Left lung (tissue), 4 donors: ENCODE measurements at regions not wholly inside any gene's neighbourhood (a gene's known extent, or its start where the extent isn't known, plus 50 kb on each side); places are given as distances from the start of the nearest gene placed in this dataset.

ENCODE experiments used
- ATAC-seq: fragments of 200-7000 bp; cut with Tn5 transposase; one replicate; pipeline ENCODE4 v1.9.1; 2020; ENCODE audit warnings: moderate library complexity
- DNase-seq, 4 donors: peaks; one replicate each; pipeline ENCODE4 v3.0.0-alpha.2; 2013 to 2020
- H3K27ac ChIP-seq, 2 donors: fragments of 200-600 bp; sonication (generic) in 1 of 2; one replicate each; pipeline versions ENCODE4 v1.5.0 to v1.8.0; 2020 to 2021
- H3K27me3 ChIP-seq, 2 donors: fragments of 200-600 bp; sonication (generic) in 1 of 2; one replicate each; pipeline versions ENCODE4 v1.5.0 to v1.8.0; 2020 to 2021
- H3K36me3 ChIP-seq, 2 donors: fragments of 200-600 bp; sonication (generic) in 1 of 2; one replicate each; pipeline versions ENCODE4 v1.5.0 to v1.8.0; 2020 to 2021
- H3K4me1 ChIP-seq, 2 donors: fragments of 200-600 bp; one replicate each; pipeline ENCODE4 v1.8.0; 2021
- H3K4me3 ChIP-seq, 2 donors: fragments of 200-600 bp; sonication (generic) in 1 of 2; one replicate each; pipeline versions ENCODE4 v1.5.0 to v1.8.0; 2020 to 2021; ENCODE audit warnings: mild to moderate bottlenecking in 1 of 2
- H3K9me3 ChIP-seq, 2 donors: fragments of 200-600 bp; sonication (generic) in 1 of 2; one replicate each; pipeline versions ENCODE4 v1.5.0 to v1.8.0; 2020 to 2021
- intact Hi-C, 2 donors: fragments of 100-400 bp; cut with DNase I; formaldehyde crosslinking; loops; one replicate each; pipeline versions ENCODE4 v1.11.2 to v1.14.2; 2022
- TF ChIP-seq, protein P1 (sequence below), 2 donors: fragments of 200-600 bp; sonication (generic) in 1 of 2; IDR thresholded peaks; one replicate each; pipeline versions ENCODE4 v1.5.0 to v1.8.0; 2021; ENCODE audit warnings: antibody characterized with exemption in 2 of 2
- donor health status: DM: no; HTN: yes; CAD: no.
- donor health status: DM: no; HTN: no; CAD: no.

DNA sequence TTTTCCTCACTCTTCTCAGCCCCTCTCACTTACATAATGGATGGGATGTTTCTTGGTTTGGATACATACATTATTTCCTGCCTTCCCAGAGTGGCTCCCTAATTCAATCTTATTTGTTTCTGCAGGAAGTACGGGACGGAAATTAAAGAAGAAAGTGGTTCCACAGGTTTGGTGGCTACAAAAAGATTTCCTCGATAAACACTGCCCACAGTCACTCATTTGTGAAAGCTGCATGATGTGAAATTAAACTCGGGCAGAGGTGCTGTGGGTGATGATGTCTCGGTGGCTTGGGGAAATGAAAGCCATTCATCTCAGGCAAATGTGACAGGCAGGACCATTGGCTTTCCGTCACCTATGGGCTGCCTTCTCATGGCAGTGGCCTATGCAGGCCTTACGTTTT is 119.5 kb upstream of the KCNG1 start:
- Histone ChIP-seq H3K9me3 (peaks cover 0 to 3% of the 10 kb centered on the region in 2 donors), H3K36me3 (no peaks in the 10 kb centered on the region), H3K4me3 (no peak overlapping the region), H3K27ac (no peak overlapping the region), H3K4me1 (no peaks in the 10 kb centered on the region), H3K27me3 (peaks cover 0 to 13% of the 10 kb centered on the region in 2 donors)
- no peak for DNase-seq
- TF ChIP-seq, protein P1, sequence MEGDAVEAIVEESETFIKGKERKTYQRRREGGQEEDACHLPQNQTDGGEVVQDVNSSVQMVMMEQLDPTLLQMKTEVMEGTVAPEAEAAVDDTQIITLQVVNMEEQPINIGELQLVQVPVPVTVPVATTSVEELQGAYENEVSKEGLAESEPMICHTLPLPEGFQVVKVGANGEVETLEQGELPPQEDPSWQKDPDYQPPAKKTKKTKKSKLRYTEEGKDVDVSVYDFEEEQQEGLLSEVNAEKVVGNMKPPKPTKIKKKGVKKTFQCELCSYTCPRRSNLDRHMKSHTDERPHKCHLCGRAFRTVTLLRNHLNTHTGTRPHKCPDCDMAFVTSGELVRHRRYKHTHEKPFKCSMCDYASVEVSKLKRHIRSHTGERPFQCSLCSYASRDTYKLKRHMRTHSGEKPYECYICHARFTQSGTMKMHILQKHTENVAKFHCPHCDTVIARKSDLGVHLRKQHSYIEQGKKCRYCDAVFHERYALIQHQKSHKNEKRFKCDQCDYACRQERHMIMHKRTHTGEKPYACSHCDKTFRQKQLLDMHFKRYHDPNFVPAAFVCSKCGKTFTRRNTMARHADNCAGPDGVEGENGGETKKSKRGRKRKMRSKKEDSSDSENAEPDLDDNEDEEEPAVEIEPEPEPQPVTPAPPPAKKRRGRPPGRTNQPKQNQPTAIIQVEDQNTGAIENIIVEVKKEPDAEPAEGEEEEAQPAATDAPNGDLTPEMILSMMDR (IDR thresholded peaks at IDR 0.05): no peak
- no peak for ATAC-seq
- intact Hi-C loops: no loop called here

DNA sequence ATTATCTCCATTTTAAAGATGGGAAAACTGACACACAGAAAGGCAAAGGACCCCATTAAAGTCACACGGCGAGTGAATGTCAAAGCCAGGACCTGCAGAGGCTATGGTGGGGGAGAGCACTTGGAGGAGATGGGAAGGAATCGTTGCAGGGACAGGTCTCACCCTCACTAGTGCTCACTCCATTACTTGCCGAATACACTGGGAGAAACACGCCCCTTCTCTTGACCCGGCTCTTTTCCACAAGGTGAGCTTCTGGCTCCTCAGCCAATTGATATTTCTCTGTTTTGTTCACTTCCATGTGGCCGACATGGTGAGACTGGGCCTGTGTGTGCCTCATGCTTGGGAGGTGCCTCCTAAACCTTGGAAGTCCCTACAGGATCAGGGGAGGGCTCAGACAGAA is 117.8 kb upstream of the KCNG1 start:
- no peaks in the 10 kb centered on the region for H3K36me3 ChIP-seq
- ATAC-seq: no peak
- H3K4me3 ChIP-seq: no peak overlapping the region
- H3K27me3 ChIP-seq: peaks cover 0 to 13% of the 10 kb centered on the region in 2 donors
- H3K4me1 ChIP-seq: no peaks in the 10 kb centered on the region
- TF ChIP-seq, protein P1 (IDR thresholded peaks at IDR 0.05): no peak
- no peaks in the 10 kb centered on the region for H3K9me3 ChIP-seq
- DNase-seq: no peak
- no peak overlapping the region for H3K27ac ChIP-seq
- intact Hi-C loops: no loop called here

DNA sequence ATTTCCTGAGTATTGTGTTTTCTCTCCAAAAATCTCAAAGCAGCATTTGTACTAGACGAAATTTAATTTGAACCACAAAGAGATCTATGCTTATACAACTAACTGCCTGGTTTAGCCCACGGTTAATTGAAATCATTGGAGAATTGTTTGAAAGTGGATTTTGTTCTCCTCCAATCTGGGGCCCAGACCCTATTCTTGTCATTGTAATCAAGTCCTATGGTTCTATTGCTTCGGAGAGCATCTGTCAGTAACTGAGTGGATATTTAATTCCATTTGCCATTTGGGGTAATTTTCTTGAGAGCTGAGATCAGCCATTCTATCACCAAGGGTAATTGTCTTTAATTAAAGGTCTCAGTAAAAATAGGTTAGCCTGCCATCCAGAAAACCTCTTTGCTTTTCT is 117.0 kb upstream of the KCNG1 start:
- no peaks in the 10 kb centered on the region for H3K4me1 ChIP-seq
- ATAC-seq (no peak), DNase-seq (no peak)
- H3K36me3 ChIP-seq: no peaks in the 10 kb centered on the region
- H3K4me3 ChIP-seq: no peak overlapping the region
- peaks cover 0 to 12% of the 10 kb centered on the region in 2 donors for H3K27me3 ChIP-seq
- H3K27ac ChIP-seq: no peak overlapping the region
- TF ChIP-seq, protein P1 (IDR thresholded peaks at IDR 0.05): no peak
- H3K9me3 ChIP-seq: no peaks in the 10 kb centered on the region
- intact Hi-C loops: no loop called here

DNA sequence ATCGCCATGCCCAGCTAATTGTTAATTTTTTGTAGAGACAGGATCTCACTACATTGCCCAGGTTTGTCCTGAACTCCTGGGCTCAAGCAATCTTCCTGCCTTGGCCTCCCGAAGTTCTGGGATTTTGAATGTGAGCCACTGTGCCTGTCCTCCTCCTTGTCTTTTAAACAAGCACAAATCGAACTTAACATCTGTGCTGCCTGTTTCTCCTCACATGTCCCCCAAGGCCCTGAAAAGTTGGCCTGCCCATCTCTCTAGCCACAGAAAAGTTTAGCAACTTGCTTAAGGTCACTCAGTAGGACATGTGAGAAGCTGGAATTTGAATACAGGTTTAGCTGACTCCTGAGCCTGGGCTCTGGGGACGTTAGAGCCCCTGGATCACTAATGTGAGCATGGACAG is 115.7 kb upstream of the KCNG1 start:
- DNase-seq: no peak
- Histone ChIP-seq H3K36me3 (no peaks in the 10 kb centered on the region), H3K4me1 (no peaks in the 10 kb centered on the region), H3K9me3 (no peaks in the 10 kb centered on the region), H3K4me3 (no peak overlapping the region), H3K27ac (no peak overlapping the region), H3K27me3 (no peaks in the 10 kb centered on the region)
- TF ChIP-seq, protein P1 (IDR thresholded peaks at IDR 0.05): no peak
- no peak for ATAC-seq
- intact Hi-C loops: no loop called here

DNA sequence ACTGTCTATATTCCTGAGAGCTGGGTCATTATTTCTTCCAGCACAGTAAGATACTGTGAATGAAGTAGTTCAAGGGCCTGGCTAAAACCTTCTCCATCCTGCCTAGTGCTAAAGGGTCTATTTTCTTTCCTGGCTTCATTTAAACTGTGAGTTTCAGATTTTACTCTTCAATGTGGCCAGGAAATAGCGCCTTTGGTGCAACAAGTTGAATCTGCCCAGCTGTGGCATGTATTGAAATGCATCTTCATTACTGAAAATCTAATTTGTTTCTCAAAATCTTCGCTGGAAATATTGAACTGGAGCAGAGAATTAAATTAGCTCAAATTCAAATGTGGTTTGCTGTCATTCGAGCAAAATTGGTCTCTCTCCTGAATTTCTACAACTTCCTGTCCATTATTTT is 114.6 kb upstream of the KCNG1 start:
- Histone ChIP-seq H3K27me3 (no peaks in the 10 kb centered on the region), H3K27ac (no peak overlapping the region), H3K4me3 (no peak overlapping the region), H3K36me3 (no peaks in the 10 kb centered on the region), H3K4me1 (no peaks in the 10 kb centered on the region), H3K9me3 (no peaks in the 10 kb centered on the region)
- ATAC-seq: no peak
- intact Hi-C loops: no loop called here
- no peak for DNase-seq
- TF ChIP-seq, protein P1 (IDR thresholded peaks at IDR 0.05): no peak
